Kidney epithelial cell (primary cell): ENCODE measurements at regions not wholly inside any gene's neighbourhood (a gene's known extent, or its start where the extent isn't known, plus 50 kb on each side); places are given as distances from the start of the nearest gene placed in this dataset.
"Not testable (repeated sequence)": the region's sequence is repeated elsewhere in the genome, so short reads cannot be mapped to it uniquely, and the experiment has no call there.

Source experiments
- DNase-seq: peaks from one replicate; pipeline ENCODE4 v3.0.0-alpha.2; 2010; ENCODE audit warnings: low read depth
- H3K27me3 ChIP-seq: 2 replicates; pipeline ENCODE4 v1.6.0; 2011; ENCODE audit warnings: low read length; ENCODE audit not compliant: control insufficient read depth, insufficient read depth
- H3K36me3 ChIP-seq: 2 replicates; pipeline ENCODE4 v1.5.1; 2011; ENCODE audit warnings: low read length; ENCODE audit not compliant: control insufficient read depth, insufficient read depth
- H3K4me3 ChIP-seq: 2 replicates; pipeline ENCODE4 v1.5.1; 2011; ENCODE audit warnings: low read depth, mild to moderate bottlenecking, control low read depth, low read length
- TF ChIP-seq, protein P1 (sequence below): IDR thresholded peaks from 2 replicates; pipeline ENCODE4 v1.5.1; 2011; ENCODE audit warnings: mild to moderate bottlenecking, moderate library complexity, low read length, control low read depth, inconsistent platforms; ENCODE audit not compliant: insufficient read depth, poor library complexity, severe bottlenecking

DNA sequence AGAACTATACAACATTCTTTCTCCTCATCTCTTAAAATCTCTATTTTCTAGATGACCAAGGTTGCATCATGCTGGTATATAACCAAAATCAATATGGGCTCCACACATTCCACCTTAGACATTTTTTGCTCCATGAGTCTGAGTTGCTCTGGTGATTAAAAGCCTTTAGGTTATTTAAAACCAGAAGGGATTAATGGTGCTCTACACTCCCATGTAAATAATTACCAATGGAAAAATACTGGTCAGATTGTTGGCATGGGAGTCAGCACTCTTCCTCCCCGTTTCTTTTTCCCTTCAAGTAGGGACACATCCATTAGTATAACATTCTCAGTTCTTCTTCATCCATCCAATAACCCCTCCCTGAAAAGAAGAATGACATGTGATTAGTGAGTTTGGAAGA, 747.7 kb downstream of the PCDH17 start:
- TF ChIP-seq, protein P1, sequence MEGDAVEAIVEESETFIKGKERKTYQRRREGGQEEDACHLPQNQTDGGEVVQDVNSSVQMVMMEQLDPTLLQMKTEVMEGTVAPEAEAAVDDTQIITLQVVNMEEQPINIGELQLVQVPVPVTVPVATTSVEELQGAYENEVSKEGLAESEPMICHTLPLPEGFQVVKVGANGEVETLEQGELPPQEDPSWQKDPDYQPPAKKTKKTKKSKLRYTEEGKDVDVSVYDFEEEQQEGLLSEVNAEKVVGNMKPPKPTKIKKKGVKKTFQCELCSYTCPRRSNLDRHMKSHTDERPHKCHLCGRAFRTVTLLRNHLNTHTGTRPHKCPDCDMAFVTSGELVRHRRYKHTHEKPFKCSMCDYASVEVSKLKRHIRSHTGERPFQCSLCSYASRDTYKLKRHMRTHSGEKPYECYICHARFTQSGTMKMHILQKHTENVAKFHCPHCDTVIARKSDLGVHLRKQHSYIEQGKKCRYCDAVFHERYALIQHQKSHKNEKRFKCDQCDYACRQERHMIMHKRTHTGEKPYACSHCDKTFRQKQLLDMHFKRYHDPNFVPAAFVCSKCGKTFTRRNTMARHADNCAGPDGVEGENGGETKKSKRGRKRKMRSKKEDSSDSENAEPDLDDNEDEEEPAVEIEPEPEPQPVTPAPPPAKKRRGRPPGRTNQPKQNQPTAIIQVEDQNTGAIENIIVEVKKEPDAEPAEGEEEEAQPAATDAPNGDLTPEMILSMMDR = no peak
- H3K36me3 ChIP-seq = no peaks in the 10 kb centered on the region
- DNase-seq = peak; percentile 7
- H3K4me3 ChIP-seq = no peak overlapping the region
- H3K27me3 ChIP-seq = no peaks in the 10 kb centered on the region

DNA sequence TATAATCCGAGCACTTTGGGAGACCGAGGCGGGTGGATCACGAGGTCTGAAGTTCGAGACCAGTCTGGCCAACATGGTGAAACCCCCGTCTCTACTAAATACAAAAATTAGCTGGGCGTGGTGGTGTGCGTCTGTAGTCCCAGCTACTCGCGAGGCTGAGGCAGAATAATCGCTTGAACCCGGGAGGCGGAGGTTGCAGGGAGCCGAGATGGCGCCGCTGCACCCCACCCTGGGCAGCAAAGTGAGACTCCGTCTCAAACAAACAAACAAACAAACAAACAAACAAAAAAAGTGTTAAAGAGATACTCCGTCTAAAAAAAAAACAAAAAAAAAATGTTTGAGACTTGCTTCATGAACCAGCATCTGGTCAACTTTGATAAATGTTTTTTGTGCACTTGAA, 753.8 kb downstream of the PCDH17 start:
- H3K36me3 ChIP-seq, H3K27me3 ChIP-seq, H3K4me3 ChIP-seq, DNase-seq: not testable (repeated sequence)

DNA sequence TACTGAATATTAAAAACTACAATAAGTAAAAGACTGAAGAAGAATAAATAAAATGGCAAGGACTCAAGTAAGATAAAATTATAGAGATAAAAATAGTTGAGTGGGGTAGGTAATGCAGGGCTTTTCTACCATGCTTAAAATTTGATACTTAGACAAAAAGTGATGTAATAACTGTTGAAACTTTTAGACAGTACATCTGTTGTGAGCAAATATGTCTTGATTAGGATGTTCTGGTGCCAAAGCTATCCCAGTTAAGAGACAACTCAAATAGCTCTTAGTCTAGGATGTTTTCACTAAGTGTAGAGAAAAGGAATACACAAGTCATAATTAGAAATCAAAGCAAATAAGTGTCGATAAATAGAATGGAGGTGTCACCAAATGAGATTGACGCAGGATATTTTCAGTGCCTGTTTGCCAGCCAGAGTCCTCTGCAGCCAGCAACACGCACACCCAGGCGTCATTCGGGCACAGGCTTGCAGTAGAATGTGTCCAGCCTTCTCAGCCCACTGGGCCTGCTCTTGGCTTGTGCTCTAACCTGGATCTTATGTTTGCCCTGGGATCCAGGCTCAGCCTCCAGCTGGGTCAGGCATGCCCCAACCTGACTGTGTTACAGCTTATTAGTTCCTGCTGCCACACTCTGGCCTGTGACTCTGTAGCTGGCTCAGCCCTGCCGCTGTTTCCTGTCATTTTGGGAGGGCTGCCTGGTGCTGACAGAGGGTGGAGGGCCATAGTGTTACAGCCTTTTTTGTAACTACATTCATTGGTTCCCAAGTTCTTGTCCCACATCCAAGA, 766.2 kb downstream of the PCDH17 start:
- H3K27me3 ChIP-seq = no peaks in the 10 kb centered on the region
- TF ChIP-seq, protein P1 = no peak
- DNase-seq = no peak
- no peaks in the 10 kb centered on the region for H3K36me3 ChIP-seq
- H3K4me3 ChIP-seq = no peak overlapping the region

DNA sequence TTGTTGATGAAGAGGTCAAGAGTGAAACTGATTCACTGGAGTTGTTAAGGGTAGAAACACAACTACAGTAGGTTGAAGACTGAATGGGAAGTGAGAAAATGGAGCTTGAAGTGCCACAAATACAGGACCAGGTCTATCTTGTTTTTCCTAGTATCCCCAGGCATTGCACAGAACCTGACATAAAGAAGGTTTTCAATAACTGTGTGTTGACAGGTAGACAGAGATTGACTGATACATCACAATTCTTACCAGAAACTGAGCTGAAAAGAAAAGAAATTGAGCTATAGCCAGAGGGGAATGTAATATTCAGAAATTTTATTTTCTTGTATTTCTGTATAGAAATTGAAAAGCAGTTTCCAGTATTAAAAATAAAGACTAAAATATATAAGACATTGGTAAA, 767.7 kb downstream of the PCDH17 start:
- TF ChIP-seq, protein P1 = no peak
- H3K4me3 ChIP-seq = no peak overlapping the region
- no peak for DNase-seq
- H3K27me3 ChIP-seq = no peaks in the 10 kb centered on the region
- no peaks in the 10 kb centered on the region for H3K36me3 ChIP-seq

DNA sequence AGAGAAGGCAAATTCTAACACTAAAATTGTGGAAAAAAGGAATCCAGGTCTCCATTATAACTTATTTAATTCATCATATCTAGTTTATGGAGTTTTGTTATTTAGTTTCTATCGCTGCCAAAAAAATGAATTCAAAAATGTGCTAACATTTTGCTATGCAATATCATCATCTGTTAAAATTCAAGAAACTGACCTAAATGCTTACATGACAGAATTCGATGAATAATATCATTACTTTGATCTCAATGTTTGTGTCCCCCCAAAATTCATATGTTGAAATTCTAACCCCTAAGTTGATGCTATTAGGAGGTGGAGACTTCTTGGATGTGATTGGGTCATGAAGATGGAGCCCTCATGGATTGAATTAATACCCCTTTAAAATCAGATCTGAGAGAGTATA, 775.0 kb downstream of the PCDH17 start:
- Histone ChIP-seq H3K36me3 (no peaks in the 10 kb centered on the region), H3K4me3 (no peak overlapping the region)
- no peak for DNase-seq

DNA sequence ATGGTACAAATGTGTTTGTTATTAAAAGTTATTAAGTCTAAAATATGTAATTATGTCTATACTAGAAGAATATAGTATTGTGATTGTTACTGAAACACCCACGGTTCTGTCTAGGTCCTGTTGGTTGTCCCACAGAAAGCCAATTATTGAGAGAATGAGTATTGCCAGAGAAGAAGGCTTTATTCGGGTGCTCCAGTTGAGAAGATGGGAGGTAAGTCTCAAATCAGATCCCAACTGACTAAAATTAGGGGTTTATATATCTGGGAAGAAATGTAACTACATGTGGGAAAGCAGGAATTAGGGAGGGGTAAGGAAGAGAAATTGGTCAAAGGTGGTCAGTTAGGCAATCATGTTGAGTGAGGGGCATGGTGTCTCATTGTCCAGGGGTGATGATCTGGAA, 798.4 kb downstream of the PCDH17 start:
- TF ChIP-seq, protein P1 = no peak
- DNase-seq = no peak
- Histone ChIP-seq H3K27me3 (no peaks in the 10 kb centered on the region), H3K36me3 (no peaks in the 10 kb centered on the region), H3K4me3 (no peak overlapping the region)

More for the DNA sequence above, 775.0 kb downstream of the PCDH17 start:
- TF ChIP-seq, protein P1 = no peak
- no peaks in the 10 kb centered on the region for H3K27me3 ChIP-seq
